GM18507 (cell line): ENCODE measurements at regions not wholly inside any gene's neighbourhood (a gene's known extent, or its start where the extent isn't known, plus 50 kb on each side); places are given as distances from the start of the nearest gene placed in this dataset.
"Not testable (repeated sequence)": the region's sequence is repeated elsewhere in the genome, so short reads cannot be mapped to it uniquely, and the experiment has no call there.

ENCODE experiments used
- DNase-seq: peaks from one replicate; pipeline ENCODE4 v3.0.0; 2011; ENCODE audit warnings: low read depth; ENCODE audit not compliant: insufficient read length; ENCODE audit errors: extremely low spot score
- FAIRE-seq: peaks from 2 replicates; lab custom pipeline; 2011; peaks lifted over from hg19 to GRCh38; lab: Jason Lieb, UNC

DNA sequence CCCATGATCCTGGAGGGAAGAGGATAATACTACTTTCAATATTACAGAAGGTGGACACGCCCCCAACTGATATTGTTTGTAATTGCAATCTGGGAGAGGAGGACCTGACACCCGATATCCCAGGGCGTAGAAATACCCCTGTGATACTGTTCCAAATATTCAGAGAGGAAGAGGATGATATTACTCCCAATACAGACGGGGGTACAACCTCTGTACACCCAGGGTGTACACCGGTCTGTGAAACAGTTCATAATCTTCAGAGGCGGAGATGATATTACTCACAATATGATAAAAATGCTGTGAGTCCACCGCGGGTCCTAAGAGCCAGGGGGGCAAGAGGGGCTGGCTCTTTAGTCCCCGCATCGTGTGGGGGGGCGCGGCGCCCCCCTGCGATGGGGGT is 57.2 kb upstream of the ALDH3B2 start:
- no peak for DNase-seq
- FAIRE-seq, result no peak

DNA sequence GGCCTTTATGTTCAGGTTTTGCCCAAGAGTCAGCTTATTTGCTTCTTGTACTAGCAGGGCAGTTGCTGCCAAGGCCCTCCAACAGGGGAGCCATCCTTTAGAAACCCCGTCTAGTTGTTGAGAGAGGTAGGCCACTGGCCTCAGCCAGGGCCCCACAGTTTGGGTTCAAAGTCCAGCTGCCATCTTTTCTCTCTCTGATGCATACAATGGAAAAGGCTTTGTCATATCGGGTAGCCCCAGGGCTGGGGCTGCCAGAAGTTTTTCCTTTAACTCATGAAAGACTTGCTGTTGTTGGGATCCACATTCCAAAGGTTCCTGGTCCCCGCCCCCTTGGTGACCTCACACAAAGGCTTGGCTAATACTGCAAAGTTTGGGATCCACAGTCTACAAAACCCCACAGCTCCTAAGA is 53.7 kb upstream of the ALDH3B2 start:
- DNase-seq, FAIRE-seq: not testable (repeated sequence)

DNA sequence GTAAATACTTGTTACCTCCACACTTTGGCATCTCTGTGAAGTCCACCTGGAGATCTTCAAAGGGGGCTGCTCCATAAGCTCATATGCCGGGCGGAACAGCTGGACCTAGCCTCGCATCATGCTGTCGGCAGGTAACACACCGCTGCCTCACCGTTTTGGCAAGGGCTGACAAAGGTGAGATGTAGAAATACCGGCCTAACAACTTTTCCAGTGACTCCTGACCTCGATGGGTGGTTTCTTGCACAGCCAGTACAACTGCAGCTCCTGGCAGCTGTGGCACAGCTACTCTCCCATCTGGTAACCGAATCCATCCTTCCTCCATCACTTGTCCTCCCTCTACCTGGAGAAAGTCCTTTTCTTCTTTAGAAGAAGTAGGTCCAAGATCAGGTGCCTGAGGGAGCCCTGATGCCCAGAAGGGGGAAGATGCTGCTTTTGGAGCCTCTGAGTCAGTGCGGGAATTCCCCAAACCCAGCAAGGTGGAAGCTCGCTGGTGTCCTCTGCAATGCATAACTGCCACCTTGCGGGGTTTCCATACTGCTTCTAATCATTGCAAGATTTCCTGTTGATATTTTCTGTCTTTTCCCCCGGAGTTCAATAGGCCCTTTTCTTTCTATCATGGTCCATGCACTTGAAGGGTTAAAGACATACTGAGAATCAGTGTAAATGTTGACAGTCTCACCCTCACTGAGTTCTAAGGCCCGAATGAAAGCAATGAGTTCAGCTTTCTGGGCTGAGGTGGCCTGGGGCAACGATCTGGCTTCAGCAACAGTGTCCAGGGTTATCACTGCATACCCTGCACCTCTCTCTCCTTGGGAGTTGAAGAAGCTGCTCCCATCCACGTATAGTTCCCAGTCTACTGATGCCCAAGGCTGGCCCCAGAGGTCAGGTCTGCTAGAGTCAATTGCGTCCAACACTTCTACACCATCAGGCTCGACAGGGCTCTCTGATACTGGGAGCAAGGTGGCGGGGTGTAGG is 52.9 kb upstream of the ALDH3B2 start:
- FAIRE-seq, DNase-seq: not testable (repeated sequence)
